ENCODE measurements at regions not wholly inside any gene's neighbourhood (a gene's known extent, or its start where the extent isn't known, plus 50 kb on each side); places are given as distances from the start of the nearest gene placed in this dataset.

- Mint-ChIP-seq H3K27me3 (ENCODE audit: low read depth) (no peaks in the 10 kb centered on the region), H3K4me1 (ENCODE audit: low read depth) (peaks cover 4% of the 10 kb centered on the region), H3K4me3 (no peak overlapping the region), H3K36me3 (ENCODE audit: insufficient read depth in 2 of 2) (no peaks in the 10 kb centered on the region), H3K9me3 (no peaks in the 10 kb centered on the region), H3K27ac (no peak overlapping the region)
- DNase-seq (no peak), ATAC-seq (replicated peaks in 1 of 2) (no peak)
Measured at GRCh38 chr5:68738841-68739240, 355.0 kb upstream of the SLC30A5 start.

DNA sequence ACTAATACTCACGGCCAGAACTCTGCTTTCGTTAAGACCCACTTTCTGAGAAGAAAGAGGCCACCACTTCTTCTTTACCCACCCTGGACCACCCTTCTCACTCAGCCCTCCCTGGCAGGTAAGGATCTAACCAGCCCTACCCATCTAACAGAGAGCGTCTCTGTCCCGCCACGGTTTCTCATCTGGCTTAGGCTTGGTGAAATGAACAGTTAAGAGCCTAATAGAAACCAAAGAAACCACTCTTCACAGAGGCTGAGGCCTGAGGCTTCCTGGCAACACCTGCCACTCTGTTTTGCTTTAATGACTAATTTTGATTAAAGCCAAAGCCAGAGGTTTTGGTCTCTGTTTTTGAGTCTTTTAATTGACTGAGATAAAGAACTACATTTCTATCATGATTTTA is 354.1 kb upstream of the SLC30A5 start:
- no peak overlapping the region for H3K27ac Mint-ChIP-seq
- no peaks in the 10 kb centered on the region for H3K36me3 Mint-ChIP-seq (ENCODE audit: insufficient read depth in 2 of 2)
- peaks cover 4% of the 10 kb centered on the region for H3K4me1 Mint-ChIP-seq (ENCODE audit: low read depth)
- H3K4me3 Mint-ChIP-seq = no peak overlapping the region
- H3K9me3 Mint-ChIP-seq = no peaks in the 10 kb centered on the region
- ATAC-seq (replicated peaks in 1 of 2) (peak; percentile 38 to 51), DNase-seq (peak in 1 of 2 donors; percentile 3)
- H3K27me3 Mint-ChIP-seq (ENCODE audit: low read depth) = no peaks in the 10 kb centered on the region

DNA sequence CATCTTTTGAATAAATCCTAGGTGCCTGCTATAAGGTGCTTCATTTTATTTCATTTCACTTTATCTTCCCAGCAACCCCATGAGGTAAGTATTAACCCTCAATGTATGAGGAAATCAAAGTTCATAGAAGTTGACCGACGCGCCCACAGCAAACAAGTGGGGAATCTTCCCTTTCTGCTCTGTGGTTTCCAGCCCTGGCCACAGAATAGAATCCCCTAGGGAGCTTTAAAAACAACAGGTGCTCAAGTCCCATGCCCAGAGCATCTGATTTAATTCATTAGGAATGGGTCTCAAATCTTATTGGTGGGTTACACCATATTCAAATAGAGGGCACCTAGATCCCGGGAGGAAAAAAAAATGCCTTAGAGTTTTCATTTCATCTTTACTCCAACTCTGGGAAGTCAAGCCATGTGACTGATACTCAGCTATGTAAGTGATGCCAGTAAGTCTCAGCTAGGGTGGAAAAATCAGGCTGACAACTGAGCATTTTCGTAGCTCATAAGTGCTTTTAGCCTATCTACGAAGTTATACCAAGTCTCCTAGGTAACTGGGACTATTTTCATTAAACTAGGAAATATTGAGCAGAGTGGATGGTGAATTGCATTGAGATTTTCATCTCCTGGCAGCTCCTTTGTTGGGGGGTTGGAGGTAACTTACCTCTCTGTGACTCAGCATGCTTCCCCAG is 353.4 kb upstream of the SLC30A5 start:
- ATAC-seq (replicated peaks in 1 of 2) (peak; percentile 11 to 34), DNase-seq (no peak)
- Mint-ChIP-seq H3K27ac (no peak overlapping the region), H3K4me3 (no peak overlapping the region), H3K27me3 (ENCODE audit: low read depth) (no peaks in the 10 kb centered on the region), H3K36me3 (ENCODE audit: insufficient read depth in 2 of 2) (no peaks in the 10 kb centered on the region), H3K4me1 (ENCODE audit: low read depth) (peaks cover 4% of the 10 kb centered on the region), H3K9me3 (no peaks in the 10 kb centered on the region)

- Mint-ChIP-seq H3K9me3 (no peaks in the 10 kb centered on the region), H3K36me3 (ENCODE audit: insufficient read depth in 2 of 2) (no peaks in the 10 kb centered on the region), H3K27me3 (ENCODE audit: low read depth) (no peaks in the 10 kb centered on the region), H3K4me1 (ENCODE audit: low read depth) (no peaks in the 10 kb centered on the region), H3K4me3 (no peak overlapping the region), H3K27ac (no peak overlapping the region)
- no peak for ATAC-seq (replicated peaks in 1 of 2)
- DNase-seq = no peak
Measured at GRCh38 chr5:68744206-68744605, 349.6 kb upstream of the SLC30A5 start.

GRCh38 chr5:68745448-68745847 is 348.4 kb upstream of the SLC30A5 start:
- no peaks in the 10 kb centered on the region for H3K36me3 Mint-ChIP-seq (ENCODE audit: insufficient read depth in 2 of 2)
- no peaks in the 10 kb centered on the region for H3K4me1 Mint-ChIP-seq (ENCODE audit: low read depth)
- no peak overlapping the region for H3K27ac Mint-ChIP-seq
- no peak for ATAC-seq (replicated peaks in 1 of 2)
- H3K27me3 Mint-ChIP-seq (ENCODE audit: low read depth) = no peaks in the 10 kb centered on the region
- peak in 1 of 2 donors; percentile 2 for DNase-seq
- H3K4me3 Mint-ChIP-seq = no peak overlapping the region
- H3K9me3 Mint-ChIP-seq = no peaks in the 10 kb centered on the region

DNA sequence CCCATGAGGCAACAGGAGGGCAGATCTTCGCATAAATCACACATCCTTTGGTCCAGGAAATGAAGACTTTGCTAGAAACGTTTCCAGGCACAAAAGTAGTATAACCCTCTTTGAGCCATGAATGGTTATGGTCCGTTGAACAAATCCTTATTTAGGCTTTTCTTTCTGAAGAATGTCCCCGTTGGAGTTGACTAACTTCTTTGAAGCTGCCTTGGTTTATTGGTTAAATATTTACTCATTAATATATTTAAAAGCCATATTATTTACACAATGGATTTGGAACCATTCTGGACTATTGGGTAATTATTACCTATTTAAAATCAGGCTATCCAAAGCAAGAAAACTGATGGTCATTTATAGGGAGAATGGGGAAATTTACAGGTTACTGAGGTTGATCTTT is 347.6 kb upstream of the SLC30A5 start:
- no peak for ATAC-seq (replicated peaks in 1 of 2)
- DNase-seq = no peak
- H3K4me3 Mint-ChIP-seq = no peak overlapping the region
- H3K27me3 Mint-ChIP-seq (ENCODE audit: low read depth) = no peaks in the 10 kb centered on the region
- no peaks in the 10 kb centered on the region for H3K36me3 Mint-ChIP-seq (ENCODE audit: insufficient read depth in 2 of 2)
- no peak overlapping the region for H3K27ac Mint-ChIP-seq
- H3K4me1 Mint-ChIP-seq (ENCODE audit: low read depth) = no peaks in the 10 kb centered on the region
- H3K9me3 Mint-ChIP-seq = no peaks in the 10 kb centered on the region

DNA sequence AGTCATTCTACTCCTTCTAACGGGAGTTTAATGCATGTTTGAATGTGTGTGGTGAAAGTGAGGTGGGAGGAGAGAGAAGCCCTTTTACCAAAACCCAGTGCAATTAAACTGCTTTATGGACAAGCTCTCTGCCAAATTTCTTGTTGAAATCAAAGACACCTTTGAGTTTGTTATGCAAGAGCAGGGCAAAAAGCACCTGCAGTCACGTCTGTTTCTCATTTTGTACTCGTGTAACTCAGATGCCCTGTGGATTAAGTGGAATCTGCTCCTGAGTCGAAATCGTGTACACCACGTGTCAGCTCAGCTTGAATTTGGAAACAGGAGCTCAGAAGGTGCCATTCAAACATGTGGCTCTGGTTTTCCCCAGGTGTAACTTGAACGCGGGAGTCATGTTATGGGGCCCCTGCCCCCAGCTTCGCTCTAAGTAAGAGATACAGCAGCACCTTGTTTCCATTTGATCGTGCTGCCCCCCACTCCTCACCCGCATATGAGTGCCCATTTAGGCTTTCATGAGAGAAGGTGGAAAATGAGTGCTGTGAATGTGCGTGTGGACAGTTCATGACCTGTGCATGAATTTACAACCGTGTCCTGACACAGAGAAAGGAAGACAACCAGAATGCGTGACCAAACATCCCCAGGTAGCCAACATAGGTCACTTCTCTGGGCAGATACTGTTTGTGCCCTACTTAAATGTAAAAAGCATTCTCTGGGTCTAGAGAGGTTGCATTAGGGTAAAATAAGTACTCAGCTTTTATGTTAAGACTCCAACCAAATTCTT is 347.0 kb upstream of the SLC30A5 start:
- no peak overlapping the region for H3K27ac Mint-ChIP-seq
- H3K36me3 Mint-ChIP-seq (ENCODE audit: insufficient read depth in 2 of 2) = no peaks in the 10 kb centered on the region
- no peaks in the 10 kb centered on the region for H3K27me3 Mint-ChIP-seq (ENCODE audit: low read depth)
- H3K9me3 Mint-ChIP-seq = no peaks in the 10 kb centered on the region
- H3K4me1 Mint-ChIP-seq (ENCODE audit: low read depth) = no peaks in the 10 kb centered on the region
- ATAC-seq (replicated peaks in 1 of 2) (no peak), DNase-seq (no peak)
- no peak overlapping the region for H3K4me3 Mint-ChIP-seq

GRCh38 chr5:68747521-68747920 is 346.3 kb upstream of the SLC30A5 start:
- Mint-ChIP-seq H3K27me3 (ENCODE audit: low read depth) (no peaks in the 10 kb centered on the region), H3K4me3 (no peak overlapping the region), H3K36me3 (ENCODE audit: insufficient read depth in 2 of 2) (no peaks in the 10 kb centered on the region), H3K9me3 (no peaks in the 10 kb centered on the region), H3K27ac (no peak overlapping the region), H3K4me1 (ENCODE audit: low read depth) (no peaks in the 10 kb centered on the region)
- DNase-seq (no peak), ATAC-seq (replicated peaks in 1 of 2) (no peak)

- H3K9me3 Mint-ChIP-seq = no peaks in the 10 kb centered on the region
- DNase-seq (no peak), ATAC-seq (replicated peaks in 1 of 2) (no peak)
- no peaks in the 10 kb centered on the region for H3K27me3 Mint-ChIP-seq (ENCODE audit: low read depth)
- no peak overlapping the region for H3K4me3 Mint-ChIP-seq
- no peak overlapping the region for H3K27ac Mint-ChIP-seq
- H3K4me1 Mint-ChIP-seq (ENCODE audit: low read depth) = no peaks in the 10 kb centered on the region
- H3K36me3 Mint-ChIP-seq (ENCODE audit: insufficient read depth in 2 of 2) = no peaks in the 10 kb centered on the region
Measured at GRCh38 chr5:68748101-68748500, 345.7 kb upstream of the SLC30A5 start.

DNA sequence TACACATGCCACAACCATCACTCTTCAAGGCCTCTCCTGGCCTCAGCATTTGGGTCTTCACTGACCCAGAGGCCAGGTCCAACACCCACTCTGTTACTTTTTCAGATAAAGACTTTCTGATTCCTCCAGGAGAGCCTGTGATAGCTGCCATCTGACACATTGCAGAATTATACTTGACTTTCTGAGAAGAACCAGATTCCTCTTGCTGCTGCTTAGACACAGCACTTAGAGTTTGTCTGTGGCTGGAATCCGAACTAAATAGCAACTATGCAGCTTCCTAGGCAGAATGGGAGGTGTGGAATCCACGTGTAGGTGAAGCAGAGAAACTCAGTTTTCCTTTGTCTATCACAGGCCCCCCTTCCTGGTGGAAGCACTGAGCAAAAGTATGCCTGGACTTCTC is 344.7 kb upstream of the SLC30A5 start:
- no peak overlapping the region for H3K4me3 Mint-ChIP-seq
- no peaks in the 10 kb centered on the region for H3K36me3 Mint-ChIP-seq (ENCODE audit: insufficient read depth in 2 of 2)
- no peaks in the 10 kb centered on the region for H3K9me3 Mint-ChIP-seq
- ATAC-seq (replicated peaks in 1 of 2) = no peak
- H3K4me1 Mint-ChIP-seq (ENCODE audit: low read depth) = no peaks in the 10 kb centered on the region
- H3K27ac Mint-ChIP-seq = no peak overlapping the region
- no peaks in the 10 kb centered on the region for H3K27me3 Mint-ChIP-seq (ENCODE audit: low read depth)
- DNase-seq = no peak

GRCh38 chr5:68749631-68750030 is 344.2 kb upstream of the SLC30A5 start:
- peaks cover 1% of the 10 kb centered on the region for H3K27me3 Mint-ChIP-seq (ENCODE audit: low read depth)
- ATAC-seq (replicated peaks in 1 of 2) = no peak

DNA sequence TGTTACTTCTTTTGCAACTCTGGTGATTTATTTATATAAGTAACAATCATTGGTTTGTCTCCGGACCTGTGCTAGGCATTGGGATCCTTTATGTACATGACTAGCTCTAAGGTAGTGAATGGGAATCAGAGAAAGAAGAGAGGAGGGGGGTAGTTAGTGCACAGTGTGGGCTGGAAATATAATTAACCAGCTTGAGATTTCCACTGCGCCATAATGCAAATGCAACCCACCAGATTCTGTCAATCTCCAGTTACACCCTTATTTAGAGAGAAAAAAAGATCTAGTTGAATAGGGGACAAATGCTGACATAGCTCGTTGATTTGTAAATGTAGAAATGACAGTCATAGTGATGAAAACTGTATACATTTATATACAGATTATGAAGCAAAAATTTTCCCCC is 342.2 kb upstream of the SLC30A5 start:
- Mint-ChIP-seq H3K27me3 (ENCODE audit: low read depth) (peaks cover 12% of the 10 kb centered on the region), H3K4me3 (no peak overlapping the region), H3K9me3 (no peaks in the 10 kb centered on the region), H3K36me3 (ENCODE audit: insufficient read depth in 2 of 2) (no peaks in the 10 kb centered on the region), H3K27ac (no peak overlapping the region), H3K4me1 (ENCODE audit: low read depth) (no peaks in the 10 kb centered on the region)
- DNase-seq = no peak
- no peak for ATAC-seq (replicated peaks in 1 of 2)

More at GRCh38 chr5:68749631-68750030, 344.2 kb upstream of the SLC30A5 start:
- Mint-ChIP-seq H3K36me3 (ENCODE audit: insufficient read depth in 2 of 2) (no peaks in the 10 kb centered on the region), H3K4me3 (no peak overlapping the region), H3K4me1 (ENCODE audit: low read depth) (no peaks in the 10 kb centered on the region), H3K9me3 (no peaks in the 10 kb centered on the region), H3K27ac (no peak overlapping the region)
- no peak for DNase-seq

- Mint-ChIP-seq H3K4me3 (no peak overlapping the region), H3K9me3 (no peaks in the 10 kb centered on the region), H3K27ac (no peak overlapping the region), H3K36me3 (ENCODE audit: insufficient read depth in 2 of 2) (no peaks in the 10 kb centered on the region), H3K27me3 (ENCODE audit: low read depth) (peaks cover 12% of the 10 kb centered on the region), H3K4me1 (ENCODE audit: low read depth) (no peaks in the 10 kb centered on the region)
- DNase-seq (no peak), ATAC-seq (replicated peaks in 1 of 2) (no peak)
Measured at GRCh38 chr5:68754536-68754935, 339.3 kb upstream of the SLC30A5 start.

DNA sequence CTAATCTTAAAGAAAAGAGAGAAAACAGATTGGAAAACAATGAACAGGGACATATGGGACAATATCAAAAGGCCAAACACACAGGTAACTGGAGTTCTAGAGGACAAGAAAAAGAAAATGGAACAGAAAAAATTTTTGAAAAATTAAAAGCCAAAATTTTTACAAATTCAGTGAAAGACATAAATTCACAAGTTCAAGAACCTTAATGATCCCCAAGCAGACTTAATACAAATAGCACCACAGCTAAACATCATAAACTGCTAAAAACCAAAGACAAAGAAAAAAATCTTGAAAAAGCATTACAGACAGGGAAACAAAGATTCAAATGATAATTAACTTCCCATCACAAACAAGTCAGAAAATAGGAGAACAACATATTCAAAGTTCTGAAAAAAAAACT is 338.5 kb upstream of the SLC30A5 start:
- Mint-ChIP-seq H3K27me3 (ENCODE audit: low read depth) (peaks cover 12% of the 10 kb centered on the region), H3K4me1 (ENCODE audit: low read depth) (no peaks in the 10 kb centered on the region), H3K36me3 (ENCODE audit: insufficient read depth in 2 of 2) (no peaks in the 10 kb centered on the region), H3K9me3 (no peaks in the 10 kb centered on the region), H3K27ac (no peak overlapping the region), H3K4me3 (no peak overlapping the region)
- no peak for ATAC-seq (replicated peaks in 1 of 2)
- DNase-seq = no peak
